ENCODE measurements at regions not wholly inside any gene's neighbourhood (a gene's known extent, or its start where the extent isn't known, plus 50 kb on each side); places are given as distances from the start of the nearest gene placed in this dataset.

DNA sequence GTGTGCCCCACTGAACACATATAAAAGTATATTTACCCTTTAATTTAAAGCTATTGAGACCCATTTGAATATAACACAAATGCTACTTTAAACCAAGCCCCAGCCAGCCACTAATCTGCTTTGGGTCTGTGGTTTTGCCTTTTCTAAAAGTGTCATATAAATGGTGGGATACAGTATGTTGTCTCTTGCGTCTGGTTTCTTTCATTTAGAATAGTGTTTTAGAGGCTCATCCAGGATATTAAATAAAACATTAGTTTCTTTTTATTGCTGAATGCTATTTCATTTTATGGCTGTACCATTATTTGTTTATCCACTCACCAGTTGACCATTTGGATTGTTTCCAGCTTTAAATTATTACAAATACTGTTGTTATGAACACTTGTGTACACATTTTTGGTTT lies 290.5 kb upstream of the SORL1-AS1 start:
- CTCF ChIA-PET: no interaction called here
- Mint-ChIP-seq H3K27ac (ENCODE audit: unreplicated experiment) (no peak overlapping the region), H3K4me1 (ENCODE audit: low read depth, unreplicated experiment) (no peaks in the 10 kb centered on the region), H3K27me3 (ENCODE audit: unreplicated experiment) (peaks cover 11% of the 10 kb centered on the region), H3K9me3 (ENCODE audit: low read depth, unreplicated experiment) (peaks cover 3% of the 10 kb centered on the region), H3K36me3 (ENCODE audit: insufficient read depth, unreplicated experiment) (no peaks in the 10 kb centered on the region), H3K4me3 (ENCODE audit: low read depth, unreplicated experiment) (no peak overlapping the region)
- intact Hi-C loops (cut with micrococcal nuclease; ENCODE audit: unreplicated experiment): no loop called here
- TF ChIP-seq CTCF (IDR thresholded peaks at IDR 0.05; ENCODE audit: unreplicated experiment): no peak
- no TSS peak for BruUV-seq (replicated peaks)
- no peak for DNase-seq

DNA sequence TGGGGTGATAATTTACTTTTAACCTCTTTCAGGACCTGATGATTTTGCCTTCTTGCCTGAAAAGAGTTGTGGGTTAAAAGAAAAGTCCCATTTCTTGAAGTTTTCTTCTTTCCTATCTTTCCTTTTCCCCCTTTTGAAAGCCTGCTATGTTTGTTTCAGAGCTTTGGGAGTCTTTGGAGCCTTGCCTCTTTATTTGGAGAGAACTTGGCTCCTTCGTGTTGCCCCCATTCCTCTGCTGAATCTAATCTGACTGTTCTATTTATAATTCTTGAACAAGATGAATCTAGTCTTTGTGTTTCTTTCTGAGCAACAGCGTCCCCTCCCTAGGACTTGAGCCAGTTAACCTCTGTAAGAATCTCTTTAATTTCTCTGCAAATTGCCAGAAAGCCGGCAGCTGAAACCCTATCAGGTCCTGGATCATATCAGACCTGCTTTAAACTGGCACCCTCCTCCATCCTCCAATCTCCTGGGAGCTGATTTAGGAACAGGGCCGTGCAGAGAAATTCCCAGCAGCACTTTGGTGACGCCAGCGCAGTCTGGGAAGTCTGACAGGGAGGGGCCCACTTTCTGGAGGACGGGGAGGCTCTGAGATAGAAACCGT lies 289.1 kb upstream of the SORL1-AS1 start:
- no TSS peak for BruUV-seq (replicated peaks)
- no peak for DNase-seq
- Mint-ChIP-seq H3K27ac (ENCODE audit: unreplicated experiment) (no peak overlapping the region), H3K4me1 (ENCODE audit: low read depth, unreplicated experiment) (no peaks in the 10 kb centered on the region), H3K27me3 (ENCODE audit: unreplicated experiment) (peaks cover 11% of the 10 kb centered on the region), H3K4me3 (ENCODE audit: low read depth, unreplicated experiment) (no peak overlapping the region), H3K36me3 (ENCODE audit: insufficient read depth, unreplicated experiment) (no peaks in the 10 kb centered on the region), H3K9me3 (ENCODE audit: low read depth, unreplicated experiment) (peaks cover 3% of the 10 kb centered on the region)
- TF ChIP-seq CTCF (IDR thresholded peaks at IDR 0.05; ENCODE audit: unreplicated experiment): no peak
- CTCF ChIA-PET: no interaction called here
- intact Hi-C loops (cut with micrococcal nuclease; ENCODE audit: unreplicated experiment): no loop called here

- Mint-ChIP-seq H3K4me1 (ENCODE audit: low read depth, unreplicated experiment) (no peaks in the 10 kb centered on the region), H3K36me3 (ENCODE audit: insufficient read depth, unreplicated experiment) (no peaks in the 10 kb centered on the region), H3K27me3 (ENCODE audit: unreplicated experiment) (peaks cover 11% of the 10 kb centered on the region), H3K4me3 (ENCODE audit: low read depth, unreplicated experiment) (no peak overlapping the region), H3K9me3 (ENCODE audit: low read depth, unreplicated experiment) (peaks cover 3% of the 10 kb centered on the region), H3K27ac (ENCODE audit: unreplicated experiment) (no peak overlapping the region)
- no peak for DNase-seq
- intact Hi-C loops (cut with micrococcal nuclease; ENCODE audit: unreplicated experiment): no loop called here
- CTCF ChIA-PET: no interaction called here
- TF ChIP-seq CTCF (IDR thresholded peaks at IDR 0.05; ENCODE audit: unreplicated experiment): no peak
- BruUV-seq (replicated peaks): no TSS peak
Observed at GRCh38 chr11:121741351-121741760, 288.6 kb upstream of the SORL1-AS1 start.

DNA sequence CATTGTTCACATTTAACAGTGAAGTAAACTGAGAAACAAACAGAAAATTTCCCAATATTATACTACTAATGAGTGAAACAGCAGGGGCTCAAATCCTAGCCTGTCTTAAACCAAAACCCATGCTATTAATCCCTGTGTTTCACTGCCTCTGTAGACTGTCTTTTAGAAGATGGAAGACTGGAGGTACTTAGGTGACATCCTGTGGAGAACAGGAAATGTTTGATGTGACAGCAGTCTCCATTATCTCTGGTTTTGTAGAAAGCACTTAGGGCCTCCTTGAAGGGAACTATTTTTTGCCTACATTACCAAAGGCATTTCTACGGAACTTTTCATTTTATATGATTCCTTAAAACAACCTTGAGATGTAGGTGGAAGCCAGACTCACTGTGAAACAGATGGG lies 288.1 kb upstream of the SORL1-AS1 start:
- CTCF ChIA-PET: no interaction called here
- Mint-ChIP-seq H3K27ac (ENCODE audit: unreplicated experiment) (no peak overlapping the region), H3K27me3 (ENCODE audit: unreplicated experiment) (peaks cover 10% of the 10 kb centered on the region), H3K36me3 (ENCODE audit: insufficient read depth, unreplicated experiment) (no peaks in the 10 kb centered on the region), H3K4me1 (ENCODE audit: low read depth, unreplicated experiment) (no peaks in the 10 kb centered on the region), H3K4me3 (ENCODE audit: low read depth, unreplicated experiment) (no peak overlapping the region), H3K9me3 (ENCODE audit: low read depth, unreplicated experiment) (peaks cover 3% of the 10 kb centered on the region)
- no TSS peak for BruUV-seq (replicated peaks)
- intact Hi-C loops (cut with micrococcal nuclease; ENCODE audit: unreplicated experiment): no loop called here
- no peak for TF ChIP-seq CTCF (IDR thresholded peaks at IDR 0.05; ENCODE audit: unreplicated experiment)
- no peak for DNase-seq

All from Calu3 (cell line).